ENCODE measurements at regions not wholly inside any gene's neighbourhood (a gene's known extent, or its start where the extent isn't known, plus 50 kb on each side); places are given as distances from the start of the nearest gene placed in this dataset.
"Not testable (repeated sequence)": the region's sequence is repeated elsewhere in the genome, so short reads cannot be mapped to it uniquely, and the experiment has no call there.

DNA sequence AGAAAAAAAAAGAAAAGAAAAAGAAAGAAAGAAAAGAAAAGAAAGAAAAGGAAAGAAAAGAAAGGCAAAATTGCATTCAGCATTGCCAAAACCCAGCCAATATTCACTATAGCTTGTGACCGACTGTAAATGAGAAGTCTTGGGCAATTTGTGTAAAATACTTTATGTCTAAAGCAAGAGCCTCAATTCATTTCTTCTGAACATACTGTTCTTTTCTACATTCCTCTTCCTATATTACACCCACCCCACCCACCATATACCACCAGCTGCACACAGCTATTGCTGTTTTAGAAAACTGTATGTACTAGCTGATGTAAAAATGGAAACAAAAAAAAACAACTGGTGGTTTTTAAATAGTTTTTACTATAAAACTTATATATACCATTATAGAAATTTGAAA, 156.9 kb upstream of the TTC29 start:
- no peak for DNase-seq (ENCODE audit: low read depth)

DNA sequence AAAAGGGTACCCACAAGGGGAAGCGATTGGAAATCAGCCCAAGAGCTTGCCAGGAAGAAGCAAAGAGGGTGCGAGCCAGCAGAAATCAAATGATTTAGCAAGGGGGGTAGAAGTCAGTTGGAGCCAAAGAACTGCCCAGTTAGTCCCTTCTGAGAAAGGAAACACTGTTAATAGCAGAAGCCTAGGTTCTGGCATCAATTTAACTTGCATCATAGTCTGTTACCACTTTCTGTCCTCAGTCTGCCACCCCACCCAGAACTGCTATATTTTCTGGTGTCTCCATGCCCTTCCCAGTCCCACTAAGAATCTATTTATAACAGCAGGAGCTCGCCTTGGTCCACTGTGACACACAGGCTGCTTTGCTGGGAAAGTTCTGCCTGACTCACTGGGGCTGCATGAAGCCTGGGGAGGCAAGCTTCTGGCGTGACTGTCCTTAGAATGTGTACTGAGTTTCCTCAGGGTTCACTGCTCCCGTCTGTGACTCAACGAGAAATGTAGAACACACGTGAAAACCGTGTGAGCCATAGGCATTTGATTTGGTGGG, 157.8 kb upstream of the TTC29 start:
- DNase-seq (ENCODE audit: low read depth) = peak; percentile 99

DNA sequence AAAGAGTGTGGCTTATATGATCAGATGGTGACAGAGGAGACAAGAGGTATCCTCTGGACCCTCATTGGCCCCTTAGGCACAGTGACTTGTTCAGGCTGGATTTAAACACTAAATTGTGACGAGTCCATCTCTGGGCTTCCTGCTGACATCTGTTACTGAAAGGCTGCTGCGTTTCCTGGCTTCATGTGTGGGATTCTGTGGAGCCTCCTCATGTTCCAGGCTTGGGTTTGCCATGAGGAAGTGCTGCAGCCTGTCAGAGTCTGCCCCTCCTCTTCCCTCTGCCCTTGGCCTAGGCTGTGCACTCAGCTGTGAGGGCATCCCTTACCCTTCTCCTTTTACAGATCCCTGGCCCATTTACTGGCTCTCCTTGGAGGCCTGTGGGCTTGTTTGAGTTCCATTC, 159.1 kb upstream of the TTC29 start:
- no peak for DNase-seq (ENCODE audit: low read depth)

DNA sequence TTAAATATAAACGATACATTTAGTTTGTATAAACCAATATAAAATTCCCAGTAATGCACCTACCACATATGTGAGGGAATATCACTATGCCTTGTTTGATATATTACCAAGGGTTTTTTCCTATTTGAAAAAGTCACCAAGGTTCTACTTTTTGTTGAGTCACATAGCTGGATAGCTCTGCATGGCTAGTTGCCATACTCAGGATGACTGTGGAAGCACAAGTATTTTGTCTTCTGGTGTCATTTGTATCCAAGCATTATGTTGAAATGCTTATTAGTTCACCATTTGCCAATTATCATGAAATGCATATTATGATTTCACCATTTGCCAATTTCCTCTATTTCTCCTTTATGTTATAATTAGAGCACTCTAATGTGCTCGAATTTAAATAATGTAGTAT, 162.7 kb upstream of the TTC29 start:
- peak; percentile 30 for DNase-seq (ENCODE audit: low read depth)

DNA sequence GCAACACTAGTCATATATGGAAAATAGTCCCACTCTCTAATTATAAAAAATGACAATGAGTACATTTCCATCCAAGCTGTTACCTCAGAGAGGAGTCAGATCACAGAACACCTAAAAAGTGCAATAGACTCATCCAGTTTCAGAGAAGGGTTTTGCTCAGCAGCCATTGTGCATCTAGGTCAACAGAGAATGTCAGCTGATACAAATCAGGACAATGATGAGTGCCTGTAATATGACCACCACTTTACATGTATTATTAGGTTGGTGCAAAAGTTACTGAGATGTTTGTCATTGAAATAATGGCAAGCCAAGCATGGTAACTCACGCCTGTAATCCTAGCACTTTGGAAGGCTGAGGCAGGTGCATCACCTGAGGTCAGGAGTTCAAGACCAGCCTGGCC, 164.1 kb upstream of the TTC29 start:
- DNase-seq (ENCODE audit: low read depth) = no peak

DNA sequence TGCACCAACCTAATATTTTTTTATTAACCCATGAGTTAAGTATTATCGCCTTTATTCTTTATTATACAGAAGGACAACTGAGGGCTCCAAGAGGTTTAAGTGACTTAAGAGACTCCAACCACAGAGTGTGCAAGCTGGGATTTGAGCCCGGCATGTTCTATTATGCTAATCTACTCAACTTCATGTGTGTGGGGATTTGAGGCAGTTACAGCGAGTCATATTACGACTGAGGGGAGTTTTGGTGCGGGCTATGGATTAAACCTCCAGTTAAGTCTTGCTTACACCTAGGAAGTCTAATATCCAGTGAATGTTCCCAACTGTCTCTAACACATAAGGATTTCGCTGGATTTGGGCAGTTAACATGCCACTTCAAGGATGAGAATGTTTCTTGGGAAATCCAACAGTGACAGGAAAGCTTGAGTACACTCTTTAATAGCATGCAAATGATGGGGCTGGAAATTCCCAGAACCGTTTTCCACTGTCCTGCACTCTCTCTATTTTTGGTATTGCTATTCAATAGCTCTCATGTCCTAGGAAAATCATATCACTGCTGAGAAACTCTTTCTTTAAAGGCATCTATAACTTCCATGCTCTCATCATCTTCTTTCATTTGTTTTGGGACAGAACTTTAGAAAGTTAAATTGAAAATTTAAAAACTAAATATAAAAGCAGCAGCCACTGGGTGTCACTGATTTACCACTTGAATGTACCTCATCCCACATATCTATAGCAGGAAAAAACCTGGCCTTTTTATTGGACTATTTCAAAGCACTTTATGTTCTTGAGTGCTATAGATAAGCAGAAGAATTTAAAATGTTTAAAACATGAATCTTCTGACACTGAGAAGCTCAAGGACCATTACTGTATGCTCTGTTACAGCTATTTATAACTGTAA, 165.1 kb upstream of the TTC29 start:
- DNase-seq (ENCODE audit: low read depth) = no peak

DNA sequence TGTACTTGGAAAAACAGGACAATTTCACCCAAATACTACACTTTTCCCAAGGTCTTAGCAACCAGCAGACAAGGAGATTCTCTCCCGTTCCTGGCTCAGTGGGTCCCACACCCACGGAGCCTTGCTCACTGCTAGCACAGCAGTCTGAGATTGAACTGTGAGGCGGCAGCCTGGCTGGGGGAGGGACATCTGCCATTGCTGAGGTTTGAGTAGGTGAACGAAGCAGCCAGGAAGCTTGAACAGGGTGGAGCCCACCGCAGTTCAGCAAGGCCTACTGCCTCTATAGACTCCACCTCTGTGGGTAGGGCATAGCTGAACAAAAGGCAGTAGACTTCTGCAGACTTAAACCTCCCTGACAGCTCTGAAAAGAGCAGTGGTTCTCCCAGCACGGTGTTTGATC, 166.5 kb upstream of the TTC29 start:
- DNase-seq (ENCODE audit: low read depth) = not testable (repeated sequence)

DNA sequence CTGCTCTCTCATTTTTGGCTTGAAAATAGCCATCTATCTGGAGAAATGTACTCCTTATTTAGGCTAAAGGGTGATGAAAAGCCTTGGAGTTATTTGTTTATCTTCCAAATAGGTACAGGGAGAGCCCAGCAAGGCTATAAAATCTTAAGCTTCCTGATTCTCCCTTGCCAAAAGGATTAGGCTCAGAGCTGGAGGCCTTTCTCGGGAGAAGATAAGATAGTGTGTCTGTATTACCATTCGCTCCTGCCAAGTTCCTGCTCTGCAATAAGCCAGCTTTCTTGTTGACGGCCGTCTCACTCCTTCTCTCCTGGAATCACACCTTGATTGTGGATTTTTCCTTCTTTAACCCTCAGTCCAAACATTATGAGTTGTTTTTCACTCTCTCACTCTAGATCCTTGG, 171.8 kb upstream of the TTC29 start:
- no peak for DNase-seq (ENCODE audit: low read depth)

DNA sequence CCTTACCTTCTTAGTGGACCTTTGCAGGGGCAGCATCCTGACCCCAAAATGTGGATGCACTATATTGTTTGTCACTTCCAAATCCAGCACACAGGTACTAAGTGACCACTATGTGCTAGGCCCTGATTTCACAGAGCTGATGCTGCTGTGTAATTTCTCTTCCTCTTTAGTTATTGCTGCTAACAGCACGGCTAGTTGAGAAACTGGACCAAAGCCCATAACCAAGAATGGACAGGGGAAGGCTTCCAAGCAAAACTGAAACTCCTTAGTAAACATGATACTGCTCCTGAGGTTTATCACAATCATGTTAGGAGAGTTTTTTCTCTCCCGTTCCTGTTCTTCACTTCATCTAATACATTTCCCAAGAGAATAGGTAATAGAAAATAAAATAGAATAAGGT, 172.9 kb upstream of the TTC29 start:
- DNase-seq (ENCODE audit: low read depth) = peak; percentile 61

DNA sequence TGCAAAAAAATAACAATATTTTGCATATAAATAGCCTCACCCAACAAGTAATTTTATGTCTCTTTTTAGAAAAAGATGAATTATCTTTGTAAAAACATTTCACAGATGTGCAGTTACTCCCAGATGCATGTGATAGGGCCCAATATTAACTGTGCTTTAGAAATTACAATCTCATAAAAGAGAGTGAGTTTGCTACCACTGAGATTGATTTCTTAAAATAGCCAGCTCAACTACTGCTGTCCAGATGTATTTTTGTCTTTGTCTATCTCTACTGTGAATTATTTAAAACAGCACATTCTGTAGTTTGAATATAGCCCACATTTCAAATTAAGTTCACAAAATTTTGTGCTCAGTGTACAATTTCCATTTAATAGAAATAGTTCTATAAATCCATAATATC, 177.0 kb upstream of the TTC29 start:
- no peak for DNase-seq (ENCODE audit: low read depth)

DNA sequence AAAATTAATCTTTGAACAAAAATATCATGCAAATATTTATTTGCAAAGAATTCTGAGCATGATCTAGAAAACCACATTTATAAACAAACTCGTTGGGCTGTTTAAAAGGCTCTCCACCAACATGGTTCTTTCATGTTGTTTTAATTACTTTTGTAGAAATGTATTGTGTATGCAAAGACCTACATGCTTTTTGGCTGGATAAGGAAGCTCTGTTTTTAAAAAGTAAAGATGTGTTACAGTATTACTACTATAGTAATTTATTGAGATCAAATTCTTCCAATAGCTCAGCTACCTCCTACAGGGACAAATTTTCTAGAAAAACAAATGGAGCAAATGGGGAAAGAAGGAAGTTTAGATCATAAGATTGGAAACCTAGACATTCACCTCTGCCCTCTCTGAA, 177.5 kb upstream of the TTC29 start:
- DNase-seq (ENCODE audit: low read depth) = no peak

DNA sequence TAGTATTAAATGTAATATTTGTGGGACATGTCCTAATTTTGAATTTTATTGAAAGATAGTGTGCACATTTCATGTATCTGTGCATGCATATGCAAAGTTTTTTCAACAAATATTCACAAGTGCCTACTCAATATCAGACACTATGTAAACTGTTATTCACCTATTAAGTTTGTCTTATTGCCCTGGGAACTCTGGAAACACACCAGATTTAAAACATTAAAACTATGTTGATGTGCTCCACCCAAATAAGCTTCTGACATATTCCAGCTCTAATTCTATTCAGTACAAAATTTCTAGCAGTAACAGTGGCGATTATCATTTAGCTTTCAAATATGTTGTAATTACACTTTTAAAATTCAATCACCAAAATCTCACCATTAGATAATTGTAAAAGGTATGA, 183.1 kb upstream of the TTC29 start:
- no peak for DNase-seq (ENCODE audit: low read depth)

DNA sequence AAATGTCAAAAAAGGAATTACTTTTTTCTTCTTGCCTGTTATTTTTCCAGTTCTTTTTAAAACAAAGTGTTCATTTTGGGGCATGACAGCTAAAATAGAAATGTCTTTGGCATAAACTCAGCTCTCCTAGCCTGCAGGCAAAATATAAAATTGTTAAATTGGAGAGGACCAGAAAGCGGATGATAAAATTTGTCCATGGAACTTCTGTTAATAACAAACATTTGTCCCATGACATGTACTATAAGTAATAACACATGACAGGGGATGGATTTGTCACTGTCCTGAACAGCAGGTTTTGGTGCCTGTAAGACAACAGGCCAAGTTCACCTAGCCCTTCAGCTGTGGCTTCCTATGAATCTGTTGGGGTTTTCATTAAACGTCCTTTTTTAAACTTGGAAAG, 184.0 kb upstream of the TTC29 start:
- DNase-seq (ENCODE audit: low read depth) = no peak

DNA sequence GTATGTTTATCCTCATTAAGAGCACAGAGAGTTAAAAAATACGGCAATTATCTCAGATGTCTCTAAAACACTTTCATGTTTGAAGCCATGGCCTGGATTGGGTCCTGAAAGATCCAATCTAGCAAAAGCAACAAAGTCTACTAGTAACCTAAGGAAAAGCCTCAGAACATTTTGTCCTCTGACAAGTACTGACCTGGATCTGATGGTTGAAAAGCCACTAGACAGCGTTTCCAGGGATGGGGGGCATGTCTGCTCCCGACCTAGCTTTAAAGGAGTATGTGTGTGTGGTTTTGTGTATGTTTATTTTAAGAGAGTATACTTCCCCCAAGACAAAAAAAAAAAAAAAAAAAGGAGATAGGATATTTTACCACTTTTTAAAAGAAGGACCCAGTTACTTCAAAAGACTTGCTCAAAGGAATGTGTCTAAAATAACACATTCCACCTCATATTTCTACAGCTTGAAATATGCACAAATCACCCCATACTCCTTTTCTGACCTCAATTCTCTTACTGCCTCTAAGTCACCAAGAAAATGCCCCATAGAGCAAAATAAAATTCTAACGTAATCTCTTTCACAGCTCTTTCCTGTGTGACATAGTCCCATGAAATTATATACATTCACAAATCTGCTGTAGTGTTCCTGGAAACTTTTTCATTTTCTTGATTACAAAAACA, 189.0 kb upstream of the TTC29 start:
- no peak for DNase-seq (ENCODE audit: low read depth)

DNA sequence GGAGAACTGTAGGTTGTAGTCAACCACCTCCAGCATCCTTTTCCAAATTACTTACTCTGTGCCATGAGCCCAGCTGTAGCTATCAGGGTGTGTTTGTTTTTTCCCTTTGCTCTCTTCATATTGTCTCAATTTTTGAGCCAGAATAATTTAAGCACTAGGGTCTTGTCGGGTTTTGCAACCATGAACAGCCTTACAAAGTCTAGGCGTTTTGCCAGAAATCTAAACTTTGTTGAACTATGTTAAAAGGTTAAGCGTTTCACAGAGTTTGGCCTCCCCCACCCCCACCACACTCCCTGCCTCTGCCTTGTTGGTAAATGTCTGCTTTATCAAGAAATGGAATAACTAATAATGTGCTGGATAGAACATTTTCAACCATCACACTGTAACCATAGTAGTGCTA, 190.6 kb upstream of the TTC29 start:
- no peak for DNase-seq (ENCODE audit: low read depth)

DNA sequence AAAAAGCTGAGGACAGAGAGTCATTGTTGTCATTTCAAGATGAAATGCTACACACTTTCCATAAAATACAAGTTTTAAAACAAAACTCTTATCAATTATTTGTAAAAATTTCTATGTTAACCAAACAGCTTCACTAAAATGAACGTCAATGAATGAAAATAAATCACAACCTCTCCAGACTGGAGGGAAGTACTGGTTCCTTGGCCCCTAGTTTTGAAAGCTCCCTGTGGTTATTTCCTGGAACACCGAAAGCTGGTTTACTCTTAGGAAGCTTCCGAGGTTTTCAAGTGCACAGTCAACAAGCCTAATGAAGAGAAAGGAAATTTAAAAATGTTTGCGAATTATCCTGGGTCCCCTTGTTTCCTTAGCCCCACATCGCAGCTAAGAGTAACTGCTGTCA, 191.1 kb upstream of the TTC29 start:
- no peak for DNase-seq (ENCODE audit: low read depth)

DNA sequence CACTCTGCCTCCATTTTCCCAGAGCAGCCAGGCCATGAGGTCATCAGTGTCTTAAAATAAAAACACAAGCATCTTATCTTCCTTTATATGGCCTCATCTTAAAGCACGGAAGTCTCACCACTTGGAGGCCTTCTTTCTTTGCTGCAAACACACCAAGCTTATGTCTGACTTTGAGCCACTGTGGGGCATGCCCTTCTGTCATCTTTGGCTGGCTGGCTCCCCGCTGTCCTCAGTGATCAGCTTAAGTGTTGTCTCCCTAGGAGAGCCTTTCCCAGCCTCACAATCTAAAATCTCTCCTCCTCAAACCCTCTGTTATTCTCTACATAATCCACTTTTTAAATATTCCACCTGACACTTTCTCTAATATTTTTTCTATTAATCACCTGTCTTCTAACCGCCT, 191.6 kb upstream of the TTC29 start:
- no peak for DNase-seq (ENCODE audit: low read depth)

DNA sequence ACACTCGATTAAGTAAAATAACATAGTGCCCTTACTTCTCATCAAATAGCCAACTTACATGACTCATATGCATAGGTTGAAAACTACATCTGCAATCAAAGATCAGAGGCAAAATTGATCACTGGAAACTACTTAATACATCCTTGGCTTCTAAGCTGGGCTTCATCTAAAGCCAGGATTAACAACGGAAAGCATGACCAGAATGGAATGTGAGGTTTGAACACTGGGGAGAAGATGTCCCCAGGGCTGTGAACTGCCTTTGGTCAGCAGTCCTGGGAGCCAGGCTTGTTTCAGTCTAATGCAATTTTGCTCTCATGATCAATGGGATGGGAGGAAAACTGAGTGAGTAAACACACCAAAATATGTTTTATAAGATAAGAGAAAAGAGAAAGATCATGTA, 192.5 kb upstream of the TTC29 start:
- DNase-seq (ENCODE audit: low read depth) = no peak

DNA sequence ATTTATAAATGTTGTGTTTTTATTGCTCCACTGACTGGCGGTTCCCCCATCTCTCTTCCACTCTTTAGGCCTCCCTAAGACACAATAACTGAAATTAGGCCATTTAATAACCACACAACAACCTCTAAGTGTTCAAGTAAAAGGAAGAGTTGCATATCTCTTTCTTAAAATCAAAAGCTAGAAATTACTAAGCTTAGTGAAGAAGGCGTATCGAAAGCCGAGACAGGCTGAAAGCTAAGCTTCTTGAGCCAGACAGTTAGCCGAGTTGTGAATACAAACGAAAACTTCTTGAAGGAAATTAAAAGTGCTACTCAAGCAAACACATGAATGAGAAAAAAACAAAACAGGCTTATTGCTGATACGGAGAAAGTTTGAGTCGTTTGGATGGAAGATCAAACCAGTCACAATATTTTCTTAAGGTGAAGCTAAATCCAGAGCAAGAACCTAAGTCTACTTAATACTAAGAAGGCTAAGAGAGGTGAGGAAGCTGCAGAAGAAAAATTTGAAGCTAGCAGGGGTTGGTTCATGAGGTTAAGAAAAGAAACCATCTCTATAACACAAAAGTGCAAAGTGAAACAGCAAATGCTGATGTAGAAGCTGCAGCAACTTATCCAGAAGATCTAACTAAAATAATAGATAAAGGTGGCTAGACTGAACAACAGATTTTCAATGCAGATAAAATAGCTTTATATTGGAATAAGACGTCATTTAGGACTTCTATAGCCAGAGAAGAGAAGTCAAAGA, 194.0 kb upstream of the TTC29 start:
- DNase-seq (ENCODE audit: low read depth) = no peak

DNA sequence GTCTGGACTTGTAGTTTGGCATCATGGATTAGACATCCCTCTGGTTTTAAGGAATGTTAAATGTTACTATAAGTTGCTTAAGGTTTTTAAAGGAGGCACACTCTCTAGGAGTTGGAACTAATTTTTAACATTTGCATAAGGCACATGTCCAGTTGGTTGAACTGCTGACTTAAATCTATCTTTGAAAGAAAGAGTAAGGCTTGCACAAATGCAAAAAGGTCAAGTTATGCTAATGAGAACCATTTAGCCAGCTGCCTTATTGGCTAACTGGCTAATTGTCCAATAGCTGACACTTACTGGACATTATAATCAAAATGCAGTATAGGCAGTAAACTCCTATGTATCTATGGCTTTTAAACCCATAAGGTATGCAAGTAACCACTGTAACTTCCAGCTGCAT, 206.1 kb upstream of the TTC29 start:
- DNase-seq (ENCODE audit: low read depth) = no peak

DNA sequence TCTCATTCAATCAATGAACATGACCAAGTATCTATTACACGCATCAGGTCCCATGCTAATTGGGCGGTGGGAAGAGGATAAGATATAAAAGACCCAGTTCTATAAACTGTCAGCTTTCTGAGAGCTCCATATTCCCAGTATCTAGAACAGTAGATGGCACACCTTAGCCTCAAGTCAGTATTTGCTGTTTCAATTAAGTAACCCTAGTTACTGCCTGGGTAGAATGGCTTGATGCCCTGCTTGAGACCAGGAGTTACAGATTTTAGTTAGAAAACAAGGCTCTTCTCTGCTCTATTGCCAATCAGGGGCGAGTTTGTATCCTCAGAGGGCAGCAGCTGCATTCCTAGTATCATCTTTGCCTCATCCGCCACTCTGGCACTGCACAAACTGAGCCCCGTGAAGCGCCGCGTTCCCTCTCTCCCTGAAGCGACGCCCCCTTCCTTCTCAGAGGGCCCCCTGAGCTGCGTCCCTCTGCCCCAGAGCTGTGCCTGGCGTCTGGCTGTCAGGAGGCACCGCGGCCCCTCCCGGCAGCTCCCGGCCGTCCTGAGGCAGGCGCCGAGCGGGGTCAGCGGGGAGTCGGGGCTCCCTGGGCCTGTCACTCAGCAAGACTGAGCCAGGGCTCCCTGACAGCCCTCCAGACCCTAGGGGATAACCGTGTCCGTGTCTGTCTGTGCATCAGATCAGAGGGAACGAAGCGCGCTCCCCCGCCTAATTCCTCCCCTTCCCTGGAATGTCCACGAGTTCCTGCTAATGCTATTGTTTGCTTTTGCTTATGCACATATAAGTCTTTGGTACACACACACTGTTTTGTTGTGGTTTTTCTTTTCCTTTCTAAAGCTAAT, 212.4 kb upstream of the TTC29 start:
- DNase-seq (ENCODE audit: low read depth) = no peak

Data from stromal cell of bone marrow (primary cell).